Activated naive CD4-positive, alpha-beta T cell treated with anti-CD3 and anti-CD28 coated beads, Interleukin-2, amount 10 ng/mL, durations not matched to agents 7 days and 5 days (primary cell): ENCODE measurements at regions not wholly inside any gene's neighbourhood (a gene's known extent, or its start where the extent isn't known, plus 50 kb on each side); places are given as distances from the start of the nearest gene placed in this dataset.
A peak's percentile ranks its signal among the peaks of the same experiment; 100 is the strongest.
"Not testable (repeated sequence)": the region's sequence is repeated elsewhere in the genome, so short reads cannot be mapped to it uniquely, and the experiment has no call there.

Source experiments
- CTCF ChIA-PET: fragments of 350-600 bp; sonication (Branson Sonifier 250); formaldehyde crosslinking; loops from one replicate; lab custom pipeline; 2021; ENCODE audit warnings: antibody characterized with exemption; lab: Charles Lee
- DNase-seq: peaks from one replicate; pipeline ENCODE4 v3.0.0-alpha.2; 2020
- H3K27ac Mint-ChIP-seq: one replicate; pipeline ENCODE4 v1.8.0; 2021; ENCODE audit warnings: mild to moderate bottlenecking, moderate library complexity, mixed read lengths
- H3K27me3 Mint-ChIP-seq: one replicate; pipeline ENCODE4 v1.8.0; 2021; ENCODE audit warnings: mild to moderate bottlenecking, mixed read lengths
- H3K36me3 Mint-ChIP-seq: one replicate; pipeline ENCODE4 v1.8.0; 2021; ENCODE audit warnings: mixed read lengths
- H3K4me1 Mint-ChIP-seq: one replicate; pipeline ENCODE4 v1.8.0; 2021; ENCODE audit warnings: mixed read lengths
- H3K4me3 Mint-ChIP-seq: one replicate; pipeline ENCODE4 v1.8.0; 2021; ENCODE audit warnings: mild to moderate bottlenecking, moderate library complexity, mixed read lengths
- H3K9me3 Mint-ChIP-seq: one replicate; pipeline ENCODE4 v1.8.0; 2021; ENCODE audit warnings: mixed read lengths

- Mint-ChIP-seq H3K4me3 (no peak overlapping the region), H3K27me3 (no peaks in the 10 kb centered on the region), H3K9me3 (no peaks in the 10 kb centered on the region), H3K4me1 (no peaks in the 10 kb centered on the region), H3K36me3 (no peaks in the 10 kb centered on the region), H3K27ac (no peak overlapping the region)
- no peak for DNase-seq
- CTCF ChIA-PET: no interaction called here
Observed at GRCh38 chrX:13955975-13956374, 73.7 kb downstream of the GEMIN8 start.

- Mint-ChIP-seq H3K4me3 (no peak overlapping the region), H3K27me3 (no peaks in the 10 kb centered on the region), H3K27ac (no peak overlapping the region), H3K4me1 (no peaks in the 10 kb centered on the region), H3K9me3 (no peaks in the 10 kb centered on the region), H3K36me3 (no peaks in the 10 kb centered on the region)
- no peak for DNase-seq
- CTCF ChIA-PET: no interaction called here
Observed at GRCh38 chrX:13955095-13955647, 74.5 kb downstream of the GEMIN8 start.

GRCh38 chrX:13952581-13952980, 77.1 kb downstream of the GEMIN8 start:
- Mint-ChIP-seq H3K27me3 (no peaks in the 10 kb centered on the region), H3K4me1 (no peaks in the 10 kb centered on the region), H3K9me3 (no peaks in the 10 kb centered on the region), H3K4me3 (no peak overlapping the region), H3K27ac (no peak overlapping the region), H3K36me3 (no peaks in the 10 kb centered on the region)
- DNase-seq: no peak
- CTCF ChIA-PET: no interaction called here

- H3K27me3 Mint-ChIP-seq, DNase-seq, H3K36me3 Mint-ChIP-seq, H3K27ac Mint-ChIP-seq, H3K4me3 Mint-ChIP-seq, H3K9me3 Mint-ChIP-seq, H3K4me1 Mint-ChIP-seq, CTCF ChIA-PET: not testable (repeated sequence)
Observed at GRCh38 chrX:13946223-13946622, 83.5 kb downstream of the GEMIN8 start.

GRCh38 chrX:13945787-13946186, 83.9 kb downstream of the GEMIN8 start:
- DNase-seq, H3K27ac Mint-ChIP-seq, H3K4me1 Mint-ChIP-seq, H3K36me3 Mint-ChIP-seq, H3K4me3 Mint-ChIP-seq, H3K9me3 Mint-ChIP-seq, CTCF ChIA-PET, H3K27me3 Mint-ChIP-seq: not testable (repeated sequence)

GRCh38 chrX:13940671-13941070, 89.0 kb downstream of the GEMIN8 start:
- Mint-ChIP-seq H3K4me3 (no peak overlapping the region), H3K36me3 (no peaks in the 10 kb centered on the region), H3K9me3 (no peaks in the 10 kb centered on the region), H3K27ac (no peak overlapping the region), H3K27me3 (peaks cover 33% of the 10 kb centered on the region), H3K4me1 (peaks cover 5% of the 10 kb centered on the region)
- no peak for DNase-seq
- CTCF ChIA-PET: interaction anchor here (0.6 kb wide), 1 partner anchor 422 kb away, joined by 4 read pairs; no protein-coding TSS in a partner anchor

- no peak overlapping the region for H3K27ac Mint-ChIP-seq
- no peak overlapping the region for H3K4me3 Mint-ChIP-seq
- no peaks in the 10 kb centered on the region for H3K36me3 Mint-ChIP-seq
- H3K9me3 Mint-ChIP-seq: no peaks in the 10 kb centered on the region
- H3K4me1 Mint-ChIP-seq: peaks cover 5% of the 10 kb centered on the region
- peaks cover 33% of the 10 kb centered on the region for H3K27me3 Mint-ChIP-seq
- DNase-seq: no peak
- CTCF ChIA-PET: interaction anchor here (0.6 kb wide), 1 partner anchor 421 kb away, joined by 4 read pairs; no protein-coding TSS in a partner anchor
Observed at GRCh38 chrX:13939741-13940597, 89.7 kb downstream of the GEMIN8 start.

GRCh38 chrX:13938829-13939530, 90.7 kb downstream of the GEMIN8 start:
- Mint-ChIP-seq H3K36me3 (no peaks in the 10 kb centered on the region), H3K27me3 (peaks cover 38% of the 10 kb centered on the region), H3K4me1 (peaks cover 5% of the 10 kb centered on the region), H3K9me3 (no peaks in the 10 kb centered on the region), H3K4me3 (peak overlapping the region; percentile 37), H3K27ac (no peak overlapping the region)
- DNase-seq: no peak
- CTCF ChIA-PET: no interaction called here

- no peaks in the 10 kb centered on the region for H3K9me3 Mint-ChIP-seq
- H3K4me3 Mint-ChIP-seq: peak overlapping the region; percentile 48
- H3K27me3 Mint-ChIP-seq: peaks cover 38% of the 10 kb centered on the region
- no peak overlapping the region for H3K27ac Mint-ChIP-seq
- no peak for DNase-seq
- no peaks in the 10 kb centered on the region for H3K36me3 Mint-ChIP-seq
- peaks cover 5% of the 10 kb centered on the region for H3K4me1 Mint-ChIP-seq
- CTCF ChIA-PET: no interaction called here
Observed at GRCh38 chrX:13938051-13938828, 91.5 kb downstream of the GEMIN8 start.

- Mint-ChIP-seq H3K9me3 (no peaks in the 10 kb centered on the region), H3K27me3 (peaks cover 38% of the 10 kb centered on the region), H3K4me3 (peak overlapping the region; percentile 48), H3K36me3 (no peaks in the 10 kb centered on the region), H3K4me1 (peaks cover 5% of the 10 kb centered on the region), H3K27ac (no peak overlapping the region)
- DNase-seq: no peak
- CTCF ChIA-PET: no interaction called here
Observed at GRCh38 chrX:13937370-13938050, 92.2 kb downstream of the GEMIN8 start.

- peaks cover 38% of the 10 kb centered on the region for H3K27me3 Mint-ChIP-seq
- CTCF ChIA-PET: no interaction called here
- H3K9me3 Mint-ChIP-seq: no peaks in the 10 kb centered on the region
- peaks cover 5% of the 10 kb centered on the region for H3K4me1 Mint-ChIP-seq
- no peak for DNase-seq
- no peaks in the 10 kb centered on the region for H3K36me3 Mint-ChIP-seq
- H3K4me3 Mint-ChIP-seq: no peak overlapping the region
- no peak overlapping the region for H3K27ac Mint-ChIP-seq
Observed at GRCh38 chrX:13936521-13937225, 93.0 kb downstream of the GEMIN8 start.

- H3K27ac Mint-ChIP-seq: no peak overlapping the region
- no peaks in the 10 kb centered on the region for H3K36me3 Mint-ChIP-seq
- peaks cover 5% of the 10 kb centered on the region for H3K4me1 Mint-ChIP-seq
- H3K4me3 Mint-ChIP-seq: no peak overlapping the region
- CTCF ChIA-PET: interaction anchor here (1.0 kb wide), 1 partner anchor 97 kb away, joined by 3 read pairs; no protein-coding TSS in a partner anchor
- no peak for DNase-seq
- H3K9me3 Mint-ChIP-seq: no peaks in the 10 kb centered on the region
- peaks cover 33% of the 10 kb centered on the region for H3K27me3 Mint-ChIP-seq
Observed at GRCh38 chrX:13934731-13935130, 95.0 kb downstream of the GEMIN8 start.

GRCh38 chrX:13933851-13934250, 95.8 kb downstream of the GEMIN8 start:
- no peaks in the 10 kb centered on the region for H3K9me3 Mint-ChIP-seq
- H3K36me3 Mint-ChIP-seq: no peaks in the 10 kb centered on the region
- no peak overlapping the region for H3K27ac Mint-ChIP-seq
- H3K27me3 Mint-ChIP-seq: peaks cover 24% of the 10 kb centered on the region
- no peak overlapping the region for H3K4me3 Mint-ChIP-seq
- H3K4me1 Mint-ChIP-seq: peaks cover 5% of the 10 kb centered on the region
- no peak for DNase-seq
- CTCF ChIA-PET: no interaction called here
